C4-2B (cell line): ENCODE measurements at regions not wholly inside any gene's neighbourhood (a gene's known extent, or its start where the extent isn't known, plus 50 kb on each side); places are given as distances from the start of the nearest gene placed in this dataset.
A peak's percentile ranks its signal among the peaks of the same experiment; 100 is the strongest.

Experiments
- H3K27ac ChIP-seq: fragments of 450-650 bp; 2 replicates; pipeline ENCODE4 v1.5.1; 2017
- ZFX ChIP-seq: fragments of 450-650 bp; IDR thresholded peaks from 2 replicates; pipeline ENCODE4 v1.6.1; 2017
- TF ChIP-seq, protein P1 (sequence below): fragments of 450-650 bp; conservative IDR thresholded peaks from 2 replicates; pipeline ENCODE4 v1.5.1; 2017; ENCODE audit warnings: mild to moderate bottlenecking

GRCh38 chr11:104830508-104830907 is 67.8 kb downstream of the CASP12 start:
- H3K27ac ChIP-seq = no peak overlapping the region
- TF ChIP-seq, protein P1, sequence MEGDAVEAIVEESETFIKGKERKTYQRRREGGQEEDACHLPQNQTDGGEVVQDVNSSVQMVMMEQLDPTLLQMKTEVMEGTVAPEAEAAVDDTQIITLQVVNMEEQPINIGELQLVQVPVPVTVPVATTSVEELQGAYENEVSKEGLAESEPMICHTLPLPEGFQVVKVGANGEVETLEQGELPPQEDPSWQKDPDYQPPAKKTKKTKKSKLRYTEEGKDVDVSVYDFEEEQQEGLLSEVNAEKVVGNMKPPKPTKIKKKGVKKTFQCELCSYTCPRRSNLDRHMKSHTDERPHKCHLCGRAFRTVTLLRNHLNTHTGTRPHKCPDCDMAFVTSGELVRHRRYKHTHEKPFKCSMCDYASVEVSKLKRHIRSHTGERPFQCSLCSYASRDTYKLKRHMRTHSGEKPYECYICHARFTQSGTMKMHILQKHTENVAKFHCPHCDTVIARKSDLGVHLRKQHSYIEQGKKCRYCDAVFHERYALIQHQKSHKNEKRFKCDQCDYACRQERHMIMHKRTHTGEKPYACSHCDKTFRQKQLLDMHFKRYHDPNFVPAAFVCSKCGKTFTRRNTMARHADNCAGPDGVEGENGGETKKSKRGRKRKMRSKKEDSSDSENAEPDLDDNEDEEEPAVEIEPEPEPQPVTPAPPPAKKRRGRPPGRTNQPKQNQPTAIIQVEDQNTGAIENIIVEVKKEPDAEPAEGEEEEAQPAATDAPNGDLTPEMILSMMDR = no peak
- TF ChIP-seq ZFX = no peak

GRCh38 chr11:104830080-104830479 is 68.2 kb downstream of the CASP12 start:
- TF ChIP-seq, protein P1 = no peak
- TF ChIP-seq ZFX = no peak
- H3K27ac ChIP-seq = no peak overlapping the region

- no peak overlapping the region for H3K27ac ChIP-seq
- TF ChIP-seq ZFX = no peak
- TF ChIP-seq, protein P1 = no peak
Observed at GRCh38 chr11:104826772-104827171, 71.5 kb downstream of the CASP12 start.

DNA sequence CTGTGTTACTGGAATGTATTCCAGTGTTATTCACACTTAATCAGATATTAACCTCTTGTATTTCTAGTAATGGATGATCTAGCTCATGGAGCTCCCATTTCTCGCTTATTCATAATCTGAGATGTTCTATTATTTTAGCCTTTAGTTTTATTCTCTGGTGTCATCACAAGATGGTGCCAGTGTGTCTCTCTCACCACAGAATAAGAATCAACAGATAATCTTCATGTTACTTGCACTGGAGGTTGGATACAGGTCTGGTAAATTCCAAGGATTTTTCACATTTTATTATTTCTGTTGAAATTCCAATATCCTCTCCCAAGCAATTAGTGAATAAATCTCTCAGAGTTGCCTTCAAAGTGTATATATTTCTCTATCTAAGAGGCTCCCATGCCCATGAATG is 74.6 kb downstream of the CASP12 start:
- no peak overlapping the region for H3K27ac ChIP-seq
- TF ChIP-seq ZFX = no peak
- TF ChIP-seq, protein P1 = peak; percentile 7; the same call in 1 of the 2 replicates

- TF ChIP-seq ZFX = no peak
- TF ChIP-seq, protein P1 = no peak
- no peak overlapping the region for H3K27ac ChIP-seq
Observed at GRCh38 chr11:104820431-104820830, 77.8 kb downstream of the CASP12 start.

GRCh38 chr11:104819603-104820002 is 78.7 kb downstream of the CASP12 start:
- no peak overlapping the region for H3K27ac ChIP-seq
- TF ChIP-seq, protein P1 = no peak
- no peak for TF ChIP-seq ZFX

DNA sequence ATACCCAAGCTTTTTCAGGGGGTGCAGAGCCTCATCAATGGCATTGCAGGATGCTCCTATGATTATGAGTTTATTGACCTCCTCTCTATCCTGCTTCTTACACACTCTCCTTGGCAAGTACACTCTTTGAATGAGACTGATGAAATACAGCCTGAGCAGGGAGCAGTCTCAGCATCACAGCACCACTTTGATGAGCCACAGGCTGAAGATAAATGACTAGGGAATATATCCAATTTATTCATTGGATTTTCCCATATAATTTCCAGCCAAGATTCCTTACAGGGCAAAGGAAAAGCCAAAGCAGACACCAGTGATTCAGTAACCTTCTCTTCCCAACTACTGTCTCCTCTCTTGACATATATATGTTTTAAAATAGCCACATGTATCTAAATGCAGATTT is 79.2 kb downstream of the CASP12 start:
- no peak overlapping the region for H3K27ac ChIP-seq
- TF ChIP-seq, protein P1 = no peak
- TF ChIP-seq ZFX = no peak
